ENCODE measurements at regions not wholly inside any gene's neighbourhood (a gene's known extent, or its start where the extent isn't known, plus 50 kb on each side); places are given as distances from the start of the nearest gene placed in this dataset.

GRCh38 chr11:70575396-70576060 lies 177.2 kb downstream of the CTTN start:
- no peak for DNase-seq

GRCh38 chr11:70577258-70577603 lies 178.9 kb downstream of the CTTN start:
- DNase-seq, result no peak

GRCh38 chr11:70577948-70578347 lies 179.6 kb downstream of the CTTN start:
- no peak for DNase-seq

- no peak for DNase-seq
Observed at GRCh38 chr11:70578371-70578770, 180.0 kb downstream of the CTTN start.

- DNase-seq, result no peak
Observed at GRCh38 chr11:70578831-70579230, 180.5 kb downstream of the CTTN start.

- DNase-seq, result no peak
Observed at GRCh38 chr11:70579316-70579955, 181.1 kb downstream of the CTTN start.

- no peak for DNase-seq
Observed at GRCh38 chr11:70580036-70580805, 181.9 kb downstream of the CTTN start.

GRCh38 chr11:70581991-70582885 lies 183.9 kb downstream of the CTTN start:
- DNase-seq, result no peak

GRCh38 chr11:70582886-70583641 lies 184.7 kb downstream of the CTTN start:
- DNase-seq, result no peak

GRCh38 chr11:70583781-70584218 lies 185.5 kb downstream of the CTTN start:
- DNase-seq, result no peak

GRCh38 chr11:70584498-70585235 lies 186.3 kb downstream of the CTTN start:
- DNase-seq, result no peak

- DNase-seq, result no peak
Observed at GRCh38 chr11:70585236-70585545, 186.9 kb downstream of the CTTN start.

- no peak for DNase-seq
Observed at GRCh38 chr11:70586261-70587074, 188.1 kb downstream of the CTTN start.

- DNase-seq, result no peak
Observed at GRCh38 chr11:70587075-70587389, 188.7 kb downstream of the CTTN start.

- DNase-seq, result no peak
Observed at GRCh38 chr11:70590356-70590991, 192.1 kb downstream of the CTTN start.

GRCh38 chr11:70592641-70593165 lies 194.4 kb downstream of the CTTN start:
- no peak for DNase-seq

- no peak for DNase-seq
Observed at GRCh38 chr11:70593446-70593983, 195.2 kb downstream of the CTTN start.

GRCh38 chr11:70594031-70594430 lies 195.7 kb downstream of the CTTN start:
- no peak for DNase-seq

GRCh38 chr11:70594606-70595005 lies 196.3 kb downstream of the CTTN start:
- DNase-seq, result no peak

GRCh38 chr11:70595016-70595415 lies 196.7 kb downstream of the CTTN start:
- no peak for DNase-seq

Measured in activated gamma-delta T cell treated with Interleukin-2 at 50 U/mL for 16 hours (primary cell).